Uterus (tissue), 3 donors: ENCODE measurements at regions not wholly inside any gene's neighbourhood (a gene's known extent, or its start where the extent isn't known, plus 50 kb on each side); places are given as distances from the start of the nearest gene placed in this dataset.

ENCODE experiments used
- DNase-seq, 2 donors: peaks; one replicate each; pipeline ENCODE4 v3.0.0-alpha.2; 2019 to 2020
- H3K27ac ChIP-seq, 2 donors: fragments of 200-600 bp; sonication (generic); 1 replicate in 1 of 2; 2 replicates in 1 of 2; pipeline ENCODE4 v1.5.1; 2016 to 2018
- H3K27me3 ChIP-seq, 2 donors: fragments of 200-600 bp; sonication (generic); one replicate each; pipeline ENCODE4 v1.5.1; 2018 to 2019; ENCODE audit warnings: control low read depth in 1 of 2
- H3K36me3 ChIP-seq, 2 donors: fragments of 200-600 bp; sonication (generic); one replicate each; pipeline ENCODE4 v1.5.1; 2019; ENCODE audit warnings: control low read depth in 1 of 2
- H3K4me1 ChIP-seq, 2 donors: fragments of 200-600 bp; sonication (generic); one replicate each; pipeline ENCODE4 v1.5.1; 2018 to 2019; ENCODE audit warnings: control low read depth in 1 of 2
- H3K4me3 ChIP-seq, 2 donors: fragments of 200-600 bp; sonication (generic); 1 replicate in 1 of 2; 2 replicates in 1 of 2; pipeline ENCODE4 v1.5.1; 2018 to 2019; ENCODE audit warnings: mild to moderate bottlenecking in 1 of 2
- H3K9me3 ChIP-seq, 2 donors: fragments of 200-600 bp; sonication (generic); one replicate each; pipeline ENCODE4 v1.5.1; 2019; ENCODE audit warnings: control low read depth in 1 of 2
- POLR2A ChIP-seq, 2 donors: fragments of 450-650 bp; IDR thresholded peaks; one replicate each; pipeline ENCODE4 v1.6.1; 2016; ENCODE audit warnings: antibody characterized with exemption in 2 of 2, mild to moderate bottlenecking in 1 of 2, moderate library complexity in 1 of 2
- intact Hi-C: fragments of 100-400 bp; cut with DNase I; formaldehyde crosslinking; loops from one replicate; pipeline ENCODE4 v1.15.1; 2023; ENCODE audit warnings: low total_unique reads
- TF ChIP-seq, protein P1 (sequence below), 4 experiments: fragments of 200-600 bp in 2 of 4; fragments of 450-650 bp in 2 of 4; sonication (generic) in 2 of 4; IDR thresholded peaks; one replicate each; pipeline ENCODE4 v1.5.1; 2016 to 2019; ENCODE audit warnings: antibody characterized with exemption in 4 of 4, mild to moderate bottlenecking in 2 of 4, moderate library complexity in 1 of 4
- donor health status: DM: yes; HTN: yes; CAD: no.

DNA sequence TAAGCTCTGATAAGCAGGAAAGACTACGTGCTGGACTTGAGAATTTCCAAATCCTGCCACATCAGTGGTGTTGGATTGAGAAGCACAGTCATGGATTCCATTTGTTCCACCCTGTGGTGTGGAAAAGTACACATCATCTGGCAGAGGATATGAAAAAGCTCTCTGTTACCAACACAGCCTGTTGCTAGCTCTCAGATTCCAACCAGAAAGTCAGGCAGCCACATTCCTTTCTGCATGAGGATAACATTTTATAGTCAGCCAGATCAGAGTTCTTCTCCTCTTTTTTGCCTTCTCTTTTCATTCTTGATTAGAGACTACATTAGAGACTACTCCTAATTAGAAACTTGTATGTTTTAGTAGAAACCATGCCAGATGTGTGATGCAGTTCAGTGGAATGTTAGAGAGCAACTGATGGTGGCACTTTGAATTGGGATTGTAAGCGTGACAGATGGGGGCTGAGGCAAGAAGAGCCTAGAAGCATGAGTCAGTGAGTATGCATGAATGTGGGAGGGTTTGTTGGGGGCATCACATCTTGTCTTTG lies 61.2 kb upstream of the STXBP6 start:
- Histone ChIP-seq H3K9me3 (no peaks in the 10 kb centered on the region), H3K4me3 (no peak overlapping the region), H3K27ac (peak overlapping the region; percentile 4 to 35), H3K4me1 (no peaks in the 10 kb centered on the region), H3K27me3 (no peaks in the 10 kb centered on the region), H3K36me3 (no peaks in the 10 kb centered on the region)
- no peak for DNase-seq
- TF ChIP-seq, protein P1, sequence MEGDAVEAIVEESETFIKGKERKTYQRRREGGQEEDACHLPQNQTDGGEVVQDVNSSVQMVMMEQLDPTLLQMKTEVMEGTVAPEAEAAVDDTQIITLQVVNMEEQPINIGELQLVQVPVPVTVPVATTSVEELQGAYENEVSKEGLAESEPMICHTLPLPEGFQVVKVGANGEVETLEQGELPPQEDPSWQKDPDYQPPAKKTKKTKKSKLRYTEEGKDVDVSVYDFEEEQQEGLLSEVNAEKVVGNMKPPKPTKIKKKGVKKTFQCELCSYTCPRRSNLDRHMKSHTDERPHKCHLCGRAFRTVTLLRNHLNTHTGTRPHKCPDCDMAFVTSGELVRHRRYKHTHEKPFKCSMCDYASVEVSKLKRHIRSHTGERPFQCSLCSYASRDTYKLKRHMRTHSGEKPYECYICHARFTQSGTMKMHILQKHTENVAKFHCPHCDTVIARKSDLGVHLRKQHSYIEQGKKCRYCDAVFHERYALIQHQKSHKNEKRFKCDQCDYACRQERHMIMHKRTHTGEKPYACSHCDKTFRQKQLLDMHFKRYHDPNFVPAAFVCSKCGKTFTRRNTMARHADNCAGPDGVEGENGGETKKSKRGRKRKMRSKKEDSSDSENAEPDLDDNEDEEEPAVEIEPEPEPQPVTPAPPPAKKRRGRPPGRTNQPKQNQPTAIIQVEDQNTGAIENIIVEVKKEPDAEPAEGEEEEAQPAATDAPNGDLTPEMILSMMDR (IDR thresholded peaks at IDR 0.05), result no peak
- no peak for TF ChIP-seq POLR2A (IDR thresholded peaks at IDR 0.05)
- intact Hi-C loops, result no loop called here

DNA sequence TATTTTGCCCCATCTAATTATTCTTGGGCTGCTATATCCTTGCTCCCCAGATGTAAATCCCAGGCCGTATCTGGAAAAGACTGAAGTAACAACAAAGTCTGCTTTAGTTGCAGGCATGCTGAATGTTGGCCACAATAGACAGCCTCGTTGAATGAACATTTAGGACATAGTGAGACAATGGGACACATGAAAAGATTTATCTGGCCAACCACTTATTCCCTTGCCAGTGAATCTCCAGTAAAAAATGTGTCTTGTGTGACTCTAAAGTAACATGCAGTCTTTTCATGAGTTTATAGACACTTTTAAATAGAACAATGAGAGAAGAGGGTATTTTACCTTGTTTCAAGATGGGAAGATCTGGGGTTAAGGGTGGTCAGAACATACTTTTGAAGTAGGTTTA lies 60.2 kb upstream of the STXBP6 start:
- Histone ChIP-seq H3K27me3 (no peaks in the 10 kb centered on the region), H3K4me1 (no peaks in the 10 kb centered on the region), H3K27ac (peak overlapping the region in 1 of 2 donors; percentile 35), H3K4me3 (no peak overlapping the region), H3K36me3 (no peaks in the 10 kb centered on the region), H3K9me3 (no peaks in the 10 kb centered on the region)
- intact Hi-C loops, result no loop called here
- TF ChIP-seq, protein P1 (IDR thresholded peaks at IDR 0.05), result no peak
- no peak for TF ChIP-seq POLR2A (IDR thresholded peaks at IDR 0.05)
- DNase-seq, result no peak

DNA sequence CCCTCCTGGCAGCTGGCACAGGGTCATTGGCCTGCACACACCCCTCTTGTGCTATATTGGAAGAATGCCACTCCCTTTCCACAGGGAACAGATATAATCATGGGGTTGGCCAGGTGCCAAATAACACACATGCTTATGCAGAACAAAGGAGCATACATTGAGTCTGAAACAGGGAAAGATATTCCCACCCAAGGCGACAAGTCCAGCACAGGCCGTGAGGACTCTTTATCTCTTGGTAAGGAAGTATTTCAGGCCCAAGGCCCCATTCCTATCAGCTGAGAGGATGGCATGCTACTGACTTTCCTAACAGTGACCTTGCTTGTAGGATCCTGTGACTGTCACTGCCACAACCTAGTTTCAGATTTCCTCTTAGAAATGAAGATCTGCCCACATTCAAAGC lies 59.0 kb upstream of the STXBP6 start:
- H3K36me3 ChIP-seq, result no peaks in the 10 kb centered on the region
- intact Hi-C loops, result no loop called here
- H3K27ac ChIP-seq, result no peak overlapping the region
- H3K4me3 ChIP-seq, result no peak overlapping the region
- DNase-seq, result no peak
- no peaks in the 10 kb centered on the region for H3K27me3 ChIP-seq
- H3K9me3 ChIP-seq, result no peaks in the 10 kb centered on the region
- TF ChIP-seq POLR2A (IDR thresholded peaks at IDR 0.05), result no peak
- TF ChIP-seq, protein P1 (IDR thresholded peaks at IDR 0.05), result no peak
- no peaks in the 10 kb centered on the region for H3K4me1 ChIP-seq

DNA sequence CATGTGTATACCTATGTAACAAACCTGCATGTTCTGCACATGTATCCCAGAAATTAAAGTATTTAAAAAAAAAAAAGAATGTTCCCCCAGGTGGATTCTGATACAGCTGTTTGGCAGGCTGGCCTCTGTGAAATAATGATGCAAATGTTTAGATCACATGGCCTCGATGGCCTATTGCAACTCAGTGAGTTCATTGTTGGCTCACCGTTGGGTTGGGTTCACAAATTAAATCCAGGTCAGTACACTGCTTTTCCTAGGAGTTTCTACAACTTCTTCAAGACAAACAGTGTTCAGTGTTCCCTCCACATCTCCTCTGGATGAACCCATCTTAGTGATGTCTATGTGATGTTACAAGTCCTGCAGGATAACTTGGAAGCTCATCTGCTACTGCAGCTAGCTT lies 58.3 kb upstream of the STXBP6 start:
- TF ChIP-seq, protein P1 (IDR thresholded peaks at IDR 0.05), result no peak
- intact Hi-C loops, result no loop called here
- no peaks in the 10 kb centered on the region for H3K9me3 ChIP-seq
- H3K4me1 ChIP-seq, result no peaks in the 10 kb centered on the region
- no peak overlapping the region for H3K4me3 ChIP-seq
- H3K36me3 ChIP-seq, result no peaks in the 10 kb centered on the region
- DNase-seq, result no peak
- no peaks in the 10 kb centered on the region for H3K27me3 ChIP-seq
- H3K27ac ChIP-seq, result no peak overlapping the region

DNA sequence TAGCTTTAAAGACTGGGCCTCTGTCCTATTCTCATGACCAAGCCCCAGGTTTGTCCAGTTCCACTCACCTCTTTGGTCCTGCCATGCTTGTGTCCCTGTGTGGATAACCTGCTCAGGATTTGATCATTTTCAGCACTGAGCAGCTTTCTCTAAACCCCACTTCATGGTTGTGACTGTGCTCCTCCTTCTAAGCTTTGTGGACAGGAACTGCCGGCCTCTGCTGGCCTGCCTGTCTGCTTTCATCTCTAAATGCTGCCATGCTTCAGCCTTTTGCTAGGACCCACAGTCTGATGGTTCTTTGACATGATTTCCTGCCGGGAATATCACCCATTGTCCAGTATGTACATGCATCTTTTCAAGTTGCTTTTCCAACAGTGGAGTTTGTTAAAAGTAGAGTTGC lies 53.9 kb upstream of the STXBP6 start:
- H3K4me3 ChIP-seq, result no peak overlapping the region
- H3K27me3 ChIP-seq, result no peaks in the 10 kb centered on the region
- intact Hi-C loops, result no loop called here
- no peaks in the 10 kb centered on the region for H3K9me3 ChIP-seq
- H3K27ac ChIP-seq, result no peak overlapping the region
- DNase-seq, result no peak
- H3K36me3 ChIP-seq, result no peaks in the 10 kb centered on the region
- TF ChIP-seq, protein P1 (IDR thresholded peaks at IDR 0.05), result no peak
- TF ChIP-seq POLR2A (IDR thresholded peaks at IDR 0.05), result no peak
- no peaks in the 10 kb centered on the region for H3K4me1 ChIP-seq
